ENCODE measurements at regions not wholly inside any gene's neighbourhood (a gene's known extent, or its start where the extent isn't known, plus 50 kb on each side); places are given as distances from the start of the nearest gene placed in this dataset.
A peak's percentile ranks its signal among the peaks of the same experiment; 100 is the strongest.
"Not testable (repeated sequence)": the region's sequence is repeated elsewhere in the genome, so short reads cannot be mapped to it uniquely, and the experiment has no call there.

GRCh38 chr11:12585861-12586260, 88.4 kb upstream of the TEAD1 start:
- no peak for DNase-seq (ENCODE audit: low spot score)

DNA sequence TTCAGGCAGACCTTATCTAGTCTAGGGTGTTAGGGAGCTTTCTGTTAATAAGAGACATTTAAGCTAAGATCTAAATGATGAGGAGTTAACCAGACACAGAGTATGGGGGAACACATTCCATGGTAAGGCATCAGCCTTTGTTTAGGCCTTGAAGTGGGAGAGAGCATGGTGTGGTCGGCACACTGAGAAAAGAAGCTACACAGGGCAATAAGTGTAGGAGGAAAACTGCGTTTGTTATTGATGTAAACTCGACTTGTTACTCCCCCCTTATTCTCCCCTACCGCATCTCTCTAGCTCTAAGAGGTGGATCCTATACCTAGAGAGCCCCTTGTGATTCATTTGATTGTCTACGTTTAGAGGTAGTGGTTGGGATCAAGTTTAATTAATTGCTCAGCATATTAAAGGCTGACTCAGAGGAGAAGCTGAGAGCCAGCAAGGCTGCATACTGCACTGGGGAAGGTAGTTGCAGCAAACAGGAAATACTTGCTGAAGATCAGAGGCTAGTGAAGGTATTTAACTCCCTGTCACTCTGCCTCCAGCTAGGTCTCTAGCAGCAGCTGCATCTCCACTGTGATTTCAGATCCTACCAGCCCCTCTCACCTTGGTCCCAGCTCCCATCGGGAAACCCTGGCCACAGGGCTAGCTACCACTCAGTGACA, 86.8 kb upstream of the TEAD1 start:
- peak; percentile 44 for DNase-seq (ENCODE audit: low spot score)

DNA sequence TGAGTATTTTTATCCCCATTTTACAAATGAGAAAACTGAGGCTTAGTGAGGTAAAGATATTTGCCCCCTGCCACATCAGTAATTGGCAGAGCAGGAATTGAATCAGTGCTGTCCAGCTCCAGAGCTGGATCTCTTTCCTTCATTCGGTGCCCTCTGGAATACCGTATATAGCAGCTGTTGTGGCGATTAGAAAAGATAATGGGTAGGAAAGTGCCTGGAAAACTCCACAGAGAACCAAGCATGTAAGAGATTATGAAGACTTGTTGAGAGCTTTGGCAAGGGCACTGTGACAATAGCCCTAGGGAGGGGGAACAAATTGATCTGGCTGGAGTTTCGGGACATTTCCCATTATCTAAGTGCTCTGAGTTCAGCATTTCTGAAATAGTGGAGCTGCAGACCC, 82.5 kb upstream of the TEAD1 start:
- no peak for DNase-seq (ENCODE audit: low spot score)

- no peak for DNase-seq (ENCODE audit: low spot score)
Observed at GRCh38 chr11:12592283-12592682, 81.9 kb upstream of the TEAD1 start.

DNA sequence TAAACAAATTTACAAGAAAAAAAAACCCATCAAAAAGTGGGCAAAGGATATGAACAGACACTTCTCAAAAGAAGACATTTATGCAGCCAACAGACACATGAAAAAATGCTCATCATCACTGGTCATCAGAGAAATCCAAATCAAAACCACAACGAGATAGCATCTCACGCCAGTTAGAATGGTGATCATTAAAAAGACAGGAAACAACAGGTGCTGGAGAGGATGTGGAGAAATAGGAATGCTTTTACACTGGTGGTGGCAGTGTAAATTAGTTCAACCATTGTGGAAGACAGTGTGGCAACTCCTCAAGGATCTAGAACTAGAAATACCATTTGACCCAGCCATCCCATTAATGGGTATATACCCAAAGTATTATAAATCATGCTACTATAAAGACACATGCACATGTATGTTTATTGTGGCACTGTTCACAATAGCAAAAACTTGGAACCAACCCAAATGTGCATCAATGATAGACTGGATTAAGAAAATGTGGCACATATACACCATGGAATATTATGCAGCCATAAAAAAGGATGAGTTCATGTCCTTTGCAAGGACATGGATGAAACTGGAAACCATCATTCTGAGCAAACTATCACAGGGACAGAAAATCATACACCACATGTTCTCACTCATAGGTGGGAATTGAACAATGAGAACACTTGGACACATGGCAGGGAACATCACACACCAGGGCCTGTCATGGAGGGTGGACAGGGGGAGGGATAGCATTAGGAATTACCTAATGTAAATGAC, 79.0 kb upstream of the TEAD1 start:
- not testable (repeated sequence) for DNase-seq (ENCODE audit: low spot score)

- DNase-seq (ENCODE audit: low spot score) = peak; percentile 66
Observed at GRCh38 chr11:12598330-12599256, 75.6 kb upstream of the TEAD1 start.

- no peak for DNase-seq (ENCODE audit: low spot score)
Observed at GRCh38 chr11:12599408-12600143, 74.6 kb upstream of the TEAD1 start.

DNA sequence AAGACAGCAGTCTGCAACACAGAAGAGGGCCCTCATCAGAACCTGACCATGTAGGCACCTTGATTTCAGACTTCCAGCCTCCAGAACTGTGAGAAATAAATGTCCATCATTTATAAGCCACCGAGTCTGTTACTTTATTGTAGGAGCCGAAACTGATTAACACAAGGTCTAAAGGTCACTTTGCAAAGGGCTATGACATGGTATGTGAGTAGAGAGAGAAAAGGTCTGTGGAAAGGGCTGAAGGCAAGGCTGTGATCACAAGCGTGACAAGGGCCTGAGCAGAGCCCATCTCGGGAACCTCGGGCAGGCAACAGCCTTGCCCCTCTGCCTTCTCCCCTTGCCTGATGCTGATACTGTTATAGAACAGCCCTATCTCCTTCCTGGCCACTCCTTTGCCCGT, 73.4 kb upstream of the TEAD1 start:
- DNase-seq (ENCODE audit: low spot score) = no peak

DNA sequence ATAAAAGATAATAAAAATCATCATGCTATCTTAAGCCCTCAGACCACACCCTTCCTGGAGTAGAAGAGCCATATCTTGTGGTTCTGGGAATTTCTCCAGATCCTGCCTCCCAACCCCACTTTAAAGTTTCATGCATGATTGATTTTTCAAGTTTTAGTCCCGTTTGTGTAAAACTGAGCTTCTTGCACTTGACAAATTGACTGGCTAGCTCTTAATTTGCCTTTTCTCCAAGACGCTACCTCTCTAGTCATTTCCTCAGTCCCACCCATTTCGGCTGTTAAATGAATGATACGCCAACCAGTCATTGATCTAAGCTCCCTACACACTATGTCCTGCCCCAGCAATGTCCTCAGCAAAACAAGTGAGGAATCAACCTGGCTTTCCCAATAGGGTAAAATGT, 71.8 kb upstream of the TEAD1 start:
- DNase-seq (ENCODE audit: low spot score) = no peak

DNA sequence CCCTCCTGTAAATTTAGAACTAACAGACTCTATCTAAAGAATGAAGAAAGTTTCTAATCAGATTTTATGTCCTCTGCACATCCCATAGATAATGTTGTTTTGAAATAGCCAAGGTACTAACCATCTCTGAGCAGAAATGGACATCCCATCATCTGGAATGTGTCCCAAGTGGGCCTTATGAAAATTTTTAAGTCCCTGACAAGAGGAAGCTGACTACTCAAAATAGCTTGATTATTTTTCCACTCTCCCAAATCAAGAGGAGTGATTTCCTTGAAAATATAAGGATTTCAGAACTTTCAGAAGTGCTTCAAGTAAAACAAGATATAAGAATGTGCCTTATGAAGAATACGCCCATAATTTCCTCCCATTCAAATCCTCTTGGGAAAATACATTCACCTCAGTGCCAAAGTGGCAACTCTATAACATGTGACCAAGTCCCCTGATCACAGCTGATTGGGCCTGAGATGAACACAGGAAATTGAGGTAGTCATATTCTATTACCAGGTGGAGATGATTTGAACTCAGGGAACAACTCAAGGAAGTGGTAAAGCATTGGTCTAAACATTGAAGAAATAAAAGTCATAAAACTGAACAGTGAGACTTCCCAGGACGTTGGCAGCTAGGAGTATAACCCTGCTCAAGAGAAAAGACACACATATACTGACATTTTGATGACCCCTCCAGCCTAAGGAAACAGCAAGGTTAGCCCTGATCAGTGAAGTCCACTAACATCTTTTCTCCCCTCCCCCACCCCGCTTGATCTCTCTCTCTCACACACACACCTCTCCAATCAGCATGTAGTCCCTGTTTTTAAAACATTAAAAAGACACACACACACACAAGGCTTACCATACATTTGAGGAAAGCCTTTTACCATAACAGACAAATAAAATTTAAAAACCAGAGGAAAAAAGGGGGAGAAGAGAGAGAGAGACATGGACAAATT, 70.8 kb upstream of the TEAD1 start:
- no peak for DNase-seq (ENCODE audit: low spot score)

GRCh38 chr11:12604557-12605153, 69.6 kb upstream of the TEAD1 start:
- no peak for DNase-seq (ENCODE audit: low spot score)

- no peak for DNase-seq (ENCODE audit: low spot score)
Observed at GRCh38 chr11:12606597-12606996, 67.6 kb upstream of the TEAD1 start.

DNA sequence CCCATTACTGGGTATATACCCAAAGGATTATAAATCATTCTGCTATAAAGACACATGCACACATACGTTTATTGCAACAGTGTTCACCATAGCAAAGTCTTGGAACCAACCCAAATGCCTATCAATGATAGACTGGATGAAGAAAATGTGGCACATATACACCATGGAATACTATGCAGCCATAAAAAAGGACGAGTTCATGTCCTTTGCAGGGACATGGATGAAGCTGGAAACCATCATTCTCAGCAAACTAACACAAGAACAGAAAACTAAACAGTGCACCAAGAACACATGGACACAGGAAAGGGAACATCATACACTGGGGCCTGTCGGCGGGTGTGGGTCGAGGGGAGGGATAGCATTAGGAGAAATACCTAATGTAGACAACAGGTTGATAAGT, 65.5 kb upstream of the TEAD1 start:
- DNase-seq (ENCODE audit: low spot score) = not testable (repeated sequence)

DNA sequence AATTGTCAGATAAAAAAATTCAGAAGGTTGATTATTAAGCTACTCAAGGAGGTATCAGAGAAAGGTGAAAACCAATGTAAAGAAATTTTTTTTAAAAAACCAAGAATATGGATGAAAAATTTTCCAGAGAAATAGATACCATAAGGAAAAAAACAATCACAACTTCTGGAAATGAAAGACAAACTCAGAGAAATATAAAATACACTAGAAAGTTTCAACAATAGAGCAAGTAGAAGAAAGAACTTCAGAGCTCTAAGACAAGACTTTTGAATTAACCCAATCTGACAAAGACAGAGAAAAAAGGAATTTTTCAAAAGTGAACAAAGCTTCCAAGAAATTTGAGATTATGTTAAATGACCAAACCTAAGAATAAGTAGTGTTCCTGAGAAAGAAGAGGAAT, 62.9 kb upstream of the TEAD1 start:
- no peak for DNase-seq (ENCODE audit: low spot score)

DNA sequence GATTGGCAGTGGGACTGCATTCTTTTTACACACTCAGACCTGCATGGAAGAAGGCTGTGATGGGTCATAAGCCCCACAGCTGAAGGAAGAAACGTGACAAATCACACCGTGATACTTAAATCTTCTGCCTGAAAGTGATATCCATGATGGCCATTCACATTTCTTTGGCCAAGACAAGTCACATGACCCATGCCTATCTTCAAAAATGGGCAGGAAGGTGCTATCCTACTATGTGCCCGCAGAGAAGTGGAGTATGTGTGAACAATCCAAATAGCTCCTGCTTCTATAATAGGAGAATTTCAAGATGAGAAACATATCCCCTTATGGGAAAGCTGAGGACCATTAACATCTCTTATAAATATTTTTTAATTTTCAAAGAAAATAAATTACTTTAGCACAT, 56.6 kb upstream of the TEAD1 start:
- no peak for DNase-seq (ENCODE audit: low spot score)

DNA sequence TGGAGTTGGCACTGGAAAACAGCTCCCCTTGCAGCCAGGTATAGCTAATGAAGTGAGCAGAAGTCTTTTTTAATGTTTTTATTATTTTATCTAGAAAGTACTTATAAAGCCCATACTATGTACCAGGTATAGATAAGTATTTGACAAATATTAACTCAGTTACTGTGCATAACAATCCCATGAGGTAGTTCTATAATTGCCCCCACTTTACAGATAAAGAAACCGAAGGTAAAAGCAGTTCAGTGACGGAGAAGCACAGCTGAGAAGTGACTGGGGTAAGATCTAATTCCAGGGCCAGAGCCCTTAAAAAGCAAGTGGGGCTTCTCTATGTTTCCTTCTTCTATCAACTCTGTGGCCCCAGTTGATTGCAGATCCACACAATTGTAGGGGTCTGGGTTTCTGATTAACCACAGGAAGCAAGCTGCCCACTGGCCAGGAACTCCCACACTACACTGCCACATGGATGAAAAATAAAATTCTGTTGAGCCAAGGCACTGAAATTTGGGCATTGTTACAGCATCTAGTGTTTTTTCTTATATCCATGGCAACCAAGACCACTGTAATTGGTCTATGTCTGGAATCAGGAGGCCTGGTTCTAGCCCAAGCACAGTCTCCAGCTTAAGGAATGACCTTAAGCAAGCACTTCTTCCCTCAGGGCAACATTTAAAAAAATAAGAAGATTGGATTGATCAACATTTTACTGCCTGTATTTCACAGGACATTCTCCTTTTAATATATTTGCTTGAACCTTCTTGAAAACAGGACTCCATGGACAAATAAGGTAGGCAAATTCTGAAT, 55.3 kb upstream of the TEAD1 start:
- no peak for DNase-seq (ENCODE audit: low spot score)

DNA sequence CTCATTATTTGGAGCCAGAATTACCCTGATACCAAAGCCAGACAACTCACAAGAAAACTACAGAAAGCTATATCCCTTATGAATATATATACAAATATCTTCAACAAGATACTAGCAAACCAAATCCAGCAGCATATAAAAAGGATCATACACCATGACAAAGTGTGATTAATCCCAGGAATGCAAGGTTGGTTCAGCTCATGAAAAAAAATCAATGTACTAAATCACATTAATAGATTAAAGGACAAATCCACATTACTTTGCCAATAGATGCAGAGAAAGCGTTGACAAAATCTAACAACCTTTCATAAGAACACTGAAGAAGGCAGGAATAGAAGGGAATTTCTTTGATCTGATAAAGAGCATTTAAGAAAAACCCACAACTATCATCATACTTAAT, 50.4 kb upstream of the TEAD1 start:
- DNase-seq (ENCODE audit: low spot score) = no peak
